ENCODE measurements at regions not wholly inside any gene's neighbourhood (a gene's known extent, or its start where the extent isn't known, plus 50 kb on each side); places are given as distances from the start of the nearest gene placed in this dataset.

GRCh38 chr1:170284016-170284415 lies 138.3 kb downstream of the NTMT2 start:
- no peak overlapping the region for H3K4ac ChIP-seq (replicated peaks; ENCODE audit: insufficient read length, low read depth, low read length)
- no peak for DNase-seq (ENCODE audit: low read depth in 1 of 2, low spot score in 2 of 2)
- no peak overlapping the region for H3K23ac ChIP-seq (ENCODE audit: insufficient read length)
- H3K27me3 ChIP-seq (replicated peaks in 1 of 4; ENCODE audit: control insufficient read depth in 3 of 4, extremely low read depth in 1 of 4, insufficient read depth in 3 of 4, low read length in 3 of 4), result no peaks in the 10 kb centered on the region
- H3K27ac ChIP-seq (ENCODE audit: low read depth, low read length), result no peak overlapping the region
- H3K9ac ChIP-seq (replicated peaks in 1 of 4; ENCODE audit: extremely low read depth in 1 of 4, low read depth in 3 of 4, low read length in 3 of 4), result no peak overlapping the region
- 95% methylated on average over 3 of the region's 3 CpGs; no CpG with 5 or more reads in 1 of the 2 experiments for WGBS, 2 experiments (ENCODE audit: extremely low coverage in 1 of 2, insufficient coverage in 1 of 2, insufficient read length in 1 of 2, insufficient replicate concordance in 2 of 2, low coverage in 1 of 2, low lambda C conversion rate in 2 of 2, missing lambda C conversion rate in 1 of 2)
- H3K4me3 ChIP-seq (ENCODE audit: extremely low read depth in 1 of 4, insufficient read depth in 2 of 4, low read depth in 3 of 4, low read length in 4 of 4), result no peak overlapping the region
- no peak overlapping the region for H2BK15ac ChIP-seq (ENCODE audit: low read length)
- H3K36me3 ChIP-seq (ENCODE audit: control insufficient read depth in 2 of 4, insufficient read depth in 4 of 4, low read length in 3 of 4), result no peaks in the 10 kb centered on the region
- no peaks in the 10 kb centered on the region for H3K79me2 ChIP-seq (ENCODE audit: control insufficient read depth in 1 of 2, insufficient read depth in 2 of 2, low read length in 2 of 2)
- H3K23me2 ChIP-seq (ENCODE audit: low read depth, low read length), result no peaks in the 10 kb centered on the region
- ChIA-PET CTCF (ENCODE audit: partially characterized antibody) (interaction anchor here (0.5 kb wide), 1 partner anchor 574 kb away, joined by 7 read pairs; no protein-coding TSS in a partner anchor), POLR2A (ENCODE audit: partially characterized antibody) (no interaction called here)
- no peak overlapping the region for H3K56ac ChIP-seq (replicated peaks; ENCODE audit: insufficient read length, low read depth, low read length)
- H2AFZ ChIP-seq (ENCODE audit: low read length), result no peak overlapping the region
- H2BK120ac ChIP-seq (replicated peaks; ENCODE audit: low read depth, low read length), result no peak overlapping the region
- H2AK5ac ChIP-seq (ENCODE audit: low read depth, low read length), result no peak overlapping the region
- no peak overlapping the region for H3K4me2 ChIP-seq (ENCODE audit: insufficient read depth in 1 of 2, low read depth in 2 of 2, low read length in 2 of 2)
- no peaks in the 10 kb centered on the region for H3K9me3 ChIP-seq (ENCODE audit: insufficient read depth in 2 of 2, low read depth in 1 of 2, low read length in 1 of 2)
- no peak overlapping the region for H3K18ac ChIP-seq (ENCODE audit: extremely low read depth, low read length)
- TF ChIP-seq SP2 (IDR thresholded peaks at IDR 0.05; ENCODE audit: low read length), result no peak
- no peak for TF ChIP-seq RAD21 (IDR thresholded peaks at IDR 0.05 in 1 of 2, conservative IDR thresholded peaks at IDR 0.05 in 1 of 2; ENCODE audit: low read depth in 2 of 2, low read length in 2 of 2)
- no peak for TF ChIP-seq EZH2 (IDR thresholded peaks at IDR 0.05; ENCODE audit: low read depth, low read length, severe bottlenecking)
- no peak for TF ChIP-seq BCL11A (IDR thresholded peaks at IDR 0.05; ENCODE audit: low read depth in 2 of 2, low read length in 2 of 2)
- no peak for TF ChIP-seq CHD1 (IDR thresholded peaks at IDR 0.05; ENCODE audit: low read depth, low read length)
- no peak for TF ChIP-seq NRF1 (IDR thresholded peaks at IDR 0.05; ENCODE audit: low read depth, low read length)
- no peak for TF ChIP-seq KDM1A (IDR thresholded peaks at IDR 0.05; ENCODE audit: borderline replicate concordance, low read length)
- no peak for TF ChIP-seq E2F6 (IDR thresholded peaks at IDR 0.05)
- H2BK12ac ChIP-seq (ENCODE audit: low read depth, low read length), result no peak overlapping the region
- no peak overlapping the region for H2BK20ac ChIP-seq (ENCODE audit: low read length)
- H4K8ac ChIP-seq (ENCODE audit: extremely low read depth, insufficient read depth, low read length), result no peak overlapping the region
- no peaks in the 10 kb centered on the region for H3K79me1 ChIP-seq (ENCODE audit: low read depth, low read length)
- H2BK5ac ChIP-seq (ENCODE audit: low read depth, low read length), result no peak overlapping the region
- H4K5ac ChIP-seq (ENCODE audit: insufficient read length, low read depth, low read length), result no peak overlapping the region
- no peaks in the 10 kb centered on the region for H3K4me1 ChIP-seq (replicated peaks in 1 of 4; ENCODE audit: control insufficient read depth in 3 of 4, insufficient read depth in 4 of 4, low read length in 3 of 4)
- no peak overlapping the region for H4K91ac ChIP-seq (replicated peaks; ENCODE audit: insufficient read length, low read length)
- no peak overlapping the region for H3K14ac ChIP-seq (ENCODE audit: insufficient read length)
- H4K20me1 ChIP-seq (replicated peaks in 1 of 2; ENCODE audit: control insufficient read depth in 1 of 2, insufficient read depth in 2 of 2, low read length in 2 of 2), result no peaks in the 10 kb centered on the region
- no peak for FAIRE-seq

Measured in H1 (cell line).